T1000 (cell line): ENCODE measurements at regions not wholly inside any gene's neighbourhood (a gene's known extent, or its start where the extent isn't known, plus 50 kb on each side); places are given as distances from the start of the nearest gene placed in this dataset.
"Not testable (repeated sequence)": the region's sequence is repeated elsewhere in the genome, so short reads cannot be mapped to it uniquely, and the experiment has no call there.

Experiments
- DNase-seq: peaks from one replicate; lab custom pipeline; 2025; ENCODE audit warnings: mixed read lengths; lab: John Stamatoyannopoulos, UW

GRCh38 chr6:3551716-3552511, 95.1 kb upstream of the SLC22A23 start:
- DNase-seq = no peak

GRCh38 chr6:3549314-3549940, 92.6 kb upstream of the SLC22A23 start:
- DNase-seq = no peak

GRCh38 chr6:3546121-3546520, 89.3 kb upstream of the SLC22A23 start:
- DNase-seq = no peak

- DNase-seq = no peak
Measured at GRCh38 chr6:3545156-3545555, 88.3 kb upstream of the SLC22A23 start.

- DNase-seq = no peak
Measured at GRCh38 chr6:3542032-3542640, 85.3 kb upstream of the SLC22A23 start.

GRCh38 chr6:3541006-3541585, 84.2 kb upstream of the SLC22A23 start:
- DNase-seq = no peak

GRCh38 chr6:3540253-3540820, 83.5 kb upstream of the SLC22A23 start:
- DNase-seq = no peak

GRCh38 chr6:3538536-3538935, 81.7 kb upstream of the SLC22A23 start:
- no peak for DNase-seq

- DNase-seq = no peak
Measured at GRCh38 chr6:3536901-3537300, 80.1 kb upstream of the SLC22A23 start.

- DNase-seq = no peak
Measured at GRCh38 chr6:3535776-3536435, 79.1 kb upstream of the SLC22A23 start.

GRCh38 chr6:3535033-3535775, 78.4 kb upstream of the SLC22A23 start:
- DNase-seq = no peak

- DNase-seq = no peak
Measured at GRCh38 chr6:3534599-3534998, 77.7 kb upstream of the SLC22A23 start.

GRCh38 chr6:3533981-3534380, 77.1 kb upstream of the SLC22A23 start:
- DNase-seq = no peak

GRCh38 chr6:3532296-3532916, 75.6 kb upstream of the SLC22A23 start:
- no peak for DNase-seq

GRCh38 chr6:3531481-3531880, 74.6 kb upstream of the SLC22A23 start:
- no peak for DNase-seq

GRCh38 chr6:3530515-3530914, 73.7 kb upstream of the SLC22A23 start:
- no peak for DNase-seq

- no peak for DNase-seq
Measured at GRCh38 chr6:3529721-3530120, 72.9 kb upstream of the SLC22A23 start.

- DNase-seq = no peak
Measured at GRCh38 chr6:3529232-3529631, 72.4 kb upstream of the SLC22A23 start.

GRCh38 chr6:3528081-3528671, 71.3 kb upstream of the SLC22A23 start:
- not testable (repeated sequence) for DNase-seq

GRCh38 chr6:3527651-3527977, 70.8 kb upstream of the SLC22A23 start:
- DNase-seq = no peak
